ENCODE measurements at regions not wholly inside any gene's neighbourhood (a gene's known extent, or its start where the extent isn't known, plus 50 kb on each side); places are given as distances from the start of the nearest gene placed in this dataset.

- TF ChIP-seq, protein P1, sequence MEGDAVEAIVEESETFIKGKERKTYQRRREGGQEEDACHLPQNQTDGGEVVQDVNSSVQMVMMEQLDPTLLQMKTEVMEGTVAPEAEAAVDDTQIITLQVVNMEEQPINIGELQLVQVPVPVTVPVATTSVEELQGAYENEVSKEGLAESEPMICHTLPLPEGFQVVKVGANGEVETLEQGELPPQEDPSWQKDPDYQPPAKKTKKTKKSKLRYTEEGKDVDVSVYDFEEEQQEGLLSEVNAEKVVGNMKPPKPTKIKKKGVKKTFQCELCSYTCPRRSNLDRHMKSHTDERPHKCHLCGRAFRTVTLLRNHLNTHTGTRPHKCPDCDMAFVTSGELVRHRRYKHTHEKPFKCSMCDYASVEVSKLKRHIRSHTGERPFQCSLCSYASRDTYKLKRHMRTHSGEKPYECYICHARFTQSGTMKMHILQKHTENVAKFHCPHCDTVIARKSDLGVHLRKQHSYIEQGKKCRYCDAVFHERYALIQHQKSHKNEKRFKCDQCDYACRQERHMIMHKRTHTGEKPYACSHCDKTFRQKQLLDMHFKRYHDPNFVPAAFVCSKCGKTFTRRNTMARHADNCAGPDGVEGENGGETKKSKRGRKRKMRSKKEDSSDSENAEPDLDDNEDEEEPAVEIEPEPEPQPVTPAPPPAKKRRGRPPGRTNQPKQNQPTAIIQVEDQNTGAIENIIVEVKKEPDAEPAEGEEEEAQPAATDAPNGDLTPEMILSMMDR (IDR thresholded peaks at IDR 0.05): no peak
- TF ChIP-seq POLR2A (IDR thresholded peaks at IDR 0.05): no peak
These were observed 59.2 kb upstream of the SHISAL1 start for GRCh38 chr22:44371741-44372525.

Data from uterus (tissue), 2 donors.